Endothelial cell of umbilical vein (primary cell): ENCODE measurements at regions not wholly inside any gene's neighbourhood (a gene's known extent, or its start where the extent isn't known, plus 50 kb on each side); places are given as distances from the start of the nearest gene placed in this dataset.

Experiments
- BruUV-seq: library from RNA; stranded (reverse); fragments of 400-500 nt; replicated peaks from 2 replicates; lab custom pipeline; 2021; lab: Mats Ljungman, UMichigan
- CTCF ChIA-PET: fragments of 300-600, 350-600 bp; sonication (Branson Sonifier 250); formaldehyde crosslinking; loops from one replicate; lab custom pipeline; 2021; ENCODE audit warnings: antibody characterized with exemption, inconsistent platforms; lab: Charles Lee
- POLR2A ChIA-PET: fragments of 300-600, 350-600 bp; sonication (Branson Sonifier 250); formaldehyde crosslinking; loops from one replicate; lab custom pipeline; 2021; ENCODE audit warnings: antibody characterized with exemption, inconsistent platforms; lab: Charles Lee
- DNase-seq: peaks from one replicate; pipeline ENCODE4 v3.0.0-alpha.2; 2011; ENCODE audit warnings: low read depth, low spot score
- FAIRE-seq: peaks from 2 replicates; lab custom pipeline; 2011; peaks lifted over from hg19 to GRCh38; lab: Jason Lieb, UNC
- H2AFZ ChIP-seq: 2 replicates; pipeline ENCODE4 v1.6.0; 2012; ENCODE audit warnings: low read depth, low read length, control low read depth, inconsistent platforms
- H3K27ac ChIP-seq: 2 replicates; pipeline ENCODE4 v1.5.1; 2011; ENCODE audit warnings: low read depth, mild to moderate bottlenecking, control low read depth, low read length, moderate library complexity; ENCODE audit not compliant: insufficient read depth
- H3K27me3 ChIP-seq, 2 experiments: 2 replicates each; pipeline versions ENCODE4 v1.6.0 to v1.6.1; 2011; ENCODE audit warnings: low read length in 2 of 2, mixed read lengths in 1 of 2; ENCODE audit not compliant: control insufficient read depth in 2 of 2, insufficient read depth in 2 of 2
- H3K36me3 ChIP-seq, 2 experiments: 2 replicates in 1 of 2; 3 replicates in 1 of 2; pipeline ENCODE4 v1.5.1; 2011; ENCODE audit warnings: low read length in 2 of 2, mild to moderate bottlenecking in 1 of 2, moderate library complexity in 1 of 2; ENCODE audit not compliant: control insufficient read depth in 2 of 2, insufficient read depth in 2 of 2; ENCODE audit errors: extremely low read depth in 1 of 2
- H3K4me1 ChIP-seq: 3 replicates; pipeline ENCODE4 v1.5.1; 2011; ENCODE audit warnings: mild to moderate bottlenecking, low read length; ENCODE audit not compliant: control insufficient read depth, insufficient read depth; ENCODE audit errors: extremely low read depth
- H3K4me2 ChIP-seq: 2 replicates; pipeline ENCODE4 v1.6.1; 2011; ENCODE audit warnings: low read length, control low read depth, mixed read lengths; ENCODE audit not compliant: insufficient read depth
- H3K4me3 ChIP-seq, 3 experiments: fragments of 200-600 bp in 1 of 3; sonication (generic), shearing (Covaris generic) in 1 of 3; replicated peaks in 1 of 3; 2 replicates each; pipeline ENCODE4 v1.5.1; 2011 to 2016; ENCODE audit warnings: control low read depth in 3 of 3, low read length in 3 of 3, mild to moderate bottlenecking in 2 of 3, inconsistent platforms in 1 of 3, low read depth in 1 of 3, moderate library complexity in 1 of 3; ENCODE audit not compliant: insufficient read depth in 1 of 3
- H3K79me2 ChIP-seq: 2 replicates; pipeline ENCODE4 v1.6.0; 2012; ENCODE audit warnings: low read length, inconsistent platforms; ENCODE audit not compliant: control insufficient read depth, insufficient read depth
- H3K9ac ChIP-seq: replicated peaks from 2 replicates; pipeline ENCODE3; 2011; ENCODE audit warnings: low read length, control low read depth; ENCODE audit not compliant: insufficient read depth; ENCODE audit errors: extremely low read depth
- H3K9me1 ChIP-seq: replicated peaks from 3 replicates; pipeline ENCODE4 v1.6.0; 2011; ENCODE audit warnings: mild to moderate bottlenecking, low read length; ENCODE audit not compliant: control insufficient read depth, insufficient read depth; ENCODE audit errors: extremely low read depth
- H3K9me3 ChIP-seq: replicated peaks from 2 replicates; pipeline ENCODE4 v1.5.1; 2012; ENCODE audit warnings: low read length, inconsistent platforms; ENCODE audit not compliant: control insufficient read depth, insufficient read depth
- H4K20me1 ChIP-seq: replicated peaks from 2 replicates; pipeline ENCODE3; 2011; ENCODE audit warnings: mild to moderate bottlenecking, low read length; ENCODE audit not compliant: control insufficient read depth, insufficient read depth; ENCODE audit errors: extremely low read depth
- EZH2 ChIP-seq: IDR thresholded peaks from 2 replicates; pipeline ENCODE4 v1.6.1; 2012; ENCODE audit warnings: borderline replicate concordance, low read depth, mild to moderate bottlenecking, moderate library complexity, low read length, inconsistent platforms; ENCODE audit not compliant: severe bottlenecking
- FOS ChIP-seq: IDR thresholded peaks from 2 replicates; pipeline ENCODE4 v1.6.1; 2011; ENCODE audit warnings: mild to moderate bottlenecking, low read length, moderate library complexity, borderline replicate concordance; ENCODE audit not compliant: insufficient read depth
- GATA2 ChIP-seq: IDR thresholded peaks from 2 replicates; pipeline ENCODE4 v1.7.0; 2011; ENCODE audit warnings: low read depth, mild to moderate bottlenecking, moderate library complexity, mixed read lengths, low read length; ENCODE audit not compliant: insufficient read length, insufficient read depth
- JUN ChIP-seq: IDR thresholded peaks from 2 replicates; pipeline ENCODE4 v1.6.1; 2011; ENCODE audit warnings: borderline replicate concordance, low read depth; ENCODE audit not compliant: insufficient read length, insufficient read depth
- MYC ChIP-seq: IDR thresholded peaks from one replicate; pipeline ENCODE4 v1.6.1; 2011; ENCODE audit warnings: mild to moderate bottlenecking, low read depth, low read length
- POLR2A ChIP-seq: IDR thresholded peaks from 2 replicates; pipeline ENCODE4 v1.6.1; 2012; ENCODE audit warnings: low read depth, mild to moderate bottlenecking, control low read depth, low read length
- dilution Hi-C: fragments of 300-500 bp; cut with MboI; formaldehyde crosslinking; loops from one replicate; pipeline ENCODE4 v1.15.0; 2019; ENCODE audit warnings: low sequenced_read_pairs; ENCODE audit not compliant: extremely low pct_ligation_motif_present
- intact Hi-C: fragments of 100-400 bp; cut with micrococcal nuclease; formaldehyde crosslinking; loops from one replicate; pipeline ENCODE4 v1.10.0; 2022
- TF ChIP-seq, protein P1 (sequence below): IDR thresholded peaks from 2 replicates; pipeline ENCODE4 v1.6.1; 2011; ENCODE audit not compliant: insufficient read depth, insufficient read length
- TF ChIP-seq, protein P2 (sequence below), 2 donors: IDR thresholded peaks; 1 replicate in 1 of 2; 2 replicates in 1 of 2; pipeline ENCODE4 v1.5.1; 2011; ENCODE audit warnings: low read length in 2 of 2, mild to moderate bottlenecking in 2 of 2, moderate library complexity in 2 of 2, control low read depth in 1 of 2, inconsistent platforms in 1 of 2, low read depth in 1 of 2; ENCODE audit not compliant: insufficient read depth in 1 of 2; ENCODE audit errors: extremely low read depth in 1 of 2

GRCh38 chr4:14607578-14607977 is 394.7 kb upstream of the CPEB2 start:
- ChIA-PET CTCF (no interaction called here), POLR2A (no interaction called here)
- intact Hi-C loops = no loop called here
- FAIRE-seq (no peak), DNase-seq (no peak)
- Histone ChIP-seq H3K4me1 (no peaks in the 10 kb centered on the region), H4K20me1 (no peaks in the 10 kb centered on the region), H2AFZ (no peak overlapping the region), H3K9me3 (peaks cover 2% of the 10 kb centered on the region), H3K9ac (no peak overlapping the region), H3K36me3 (no peaks in the 10 kb centered on the region), H3K27ac (no peak overlapping the region), H3K4me2 (no peak overlapping the region), H3K9me1 (no peaks in the 10 kb centered on the region), H3K27me3 (no peaks in the 10 kb centered on the region), H3K4me3 (no peak overlapping the region), H3K79me2 (no peaks in the 10 kb centered on the region)
- BruUV-seq = no TSS peak
- TF ChIP-seq JUN (no peak), GATA2 (no peak), MYC (no peak), FOS (no peak), EZH2 (no peak), POLR2A (no peak)
- TF ChIP-seq, protein P1, sequence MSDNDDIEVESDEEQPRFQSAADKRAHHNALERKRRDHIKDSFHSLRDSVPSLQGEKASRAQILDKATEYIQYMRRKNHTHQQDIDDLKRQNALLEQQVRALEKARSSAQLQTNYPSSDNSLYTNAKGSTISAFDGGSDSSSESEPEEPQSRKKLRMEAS = no peak
- TF ChIP-seq, protein P2, sequence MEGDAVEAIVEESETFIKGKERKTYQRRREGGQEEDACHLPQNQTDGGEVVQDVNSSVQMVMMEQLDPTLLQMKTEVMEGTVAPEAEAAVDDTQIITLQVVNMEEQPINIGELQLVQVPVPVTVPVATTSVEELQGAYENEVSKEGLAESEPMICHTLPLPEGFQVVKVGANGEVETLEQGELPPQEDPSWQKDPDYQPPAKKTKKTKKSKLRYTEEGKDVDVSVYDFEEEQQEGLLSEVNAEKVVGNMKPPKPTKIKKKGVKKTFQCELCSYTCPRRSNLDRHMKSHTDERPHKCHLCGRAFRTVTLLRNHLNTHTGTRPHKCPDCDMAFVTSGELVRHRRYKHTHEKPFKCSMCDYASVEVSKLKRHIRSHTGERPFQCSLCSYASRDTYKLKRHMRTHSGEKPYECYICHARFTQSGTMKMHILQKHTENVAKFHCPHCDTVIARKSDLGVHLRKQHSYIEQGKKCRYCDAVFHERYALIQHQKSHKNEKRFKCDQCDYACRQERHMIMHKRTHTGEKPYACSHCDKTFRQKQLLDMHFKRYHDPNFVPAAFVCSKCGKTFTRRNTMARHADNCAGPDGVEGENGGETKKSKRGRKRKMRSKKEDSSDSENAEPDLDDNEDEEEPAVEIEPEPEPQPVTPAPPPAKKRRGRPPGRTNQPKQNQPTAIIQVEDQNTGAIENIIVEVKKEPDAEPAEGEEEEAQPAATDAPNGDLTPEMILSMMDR (IDR thresholded peaks at IDR 0.05; ENCODE audit: extremely low read depth in 1 of 2, insufficient read depth in 1 of 2, low read depth in 1 of 2, low read length in 2 of 2) = no peak
- dilution Hi-C loops = no loop called here
